GM12878 (cell line): ENCODE measurements at regions not wholly inside any gene's neighbourhood (a gene's known extent, or its start where the extent isn't known, plus 50 kb on each side); places are given as distances from the start of the nearest gene placed in this dataset.

Experiments used
- ATAC-seq: fragments of 200-7000 bp; cut with Tn5 transposase; 3 replicates; pipeline ENCODE4 v1.9.1; 2020; ENCODE audit warnings: mild to moderate bottlenecking, moderate library complexity
- BruUV-seq: library from RNA; stranded (reverse); fragments of 400-500 nt; replicated peaks from 2 replicates; lab custom pipeline; 2021; lab: Mats Ljungman, UMichigan
- CTCF ChIA-PET: fragments of 300-600 bp; sonication (Branson Sonifier 250); formaldehyde crosslinking; extraction: SDS; loops from one replicate; lab custom pipeline; 2021; ENCODE audit warnings: inconsistent platforms; lab: Yijun Ruan, JAX
- POLR2A ChIA-PET: fragments of 350-600 bp; formaldehyde crosslinking; extraction: SDS; loops from one replicate; lab custom pipeline; 2021; ENCODE audit warnings: inconsistent platforms; lab: Charles Lee
- RAD21 ChIA-PET: fragments of 300-600 bp; sonication (Branson Sonifier 250); formaldehyde crosslinking; loops from one replicate; lab custom pipeline; 2023; ENCODE audit warnings: antibody characterized with exemption; ENCODE audit not compliant: unreplicated experiment; lab: Charles Lee
- SMC1A ChIA-PET: fragments of 300-600 bp; sonication (Branson Sonifier 250); formaldehyde crosslinking; loops from one replicate; lab custom pipeline; 2023; ENCODE audit not compliant: unreplicated experiment, uncharacterized antibody; lab: Charles Lee
- DNase-seq: peaks from one replicate; pipeline ENCODE4 v3.0.0-alpha.2; 2011; ENCODE audit warnings: low read depth, low spot score
- FAIRE-seq: peaks from 3 replicates; lab custom pipeline; 2011; peaks lifted over from hg19 to GRCh38; lab: Jason Lieb, UNC
- H2AFZ ChIP-seq: 2 replicates; pipeline ENCODE4 v1.6.0; 2011; ENCODE audit warnings: low read depth, low read length, control low read depth; ENCODE audit not compliant: control insufficient read depth
- H3K27ac ChIP-seq: 2 replicates; pipeline ENCODE4 v1.5.1; 2011; ENCODE audit warnings: control low read depth; ENCODE audit not compliant: control insufficient read depth, insufficient read depth
- H3K27me3 ChIP-seq, 2 experiments: replicated peaks in 1 of 2; 2 replicates each; pipeline versions ENCODE4 v1.6.0 to v1.6.1; 2011; ENCODE audit warnings: low read length in 1 of 2; ENCODE audit not compliant: control insufficient read depth in 2 of 2, insufficient read depth in 2 of 2
- H3K36me3 ChIP-seq, 2 experiments: 2 replicates each; pipeline ENCODE4 v1.5.1; 2011; ENCODE audit warnings: low read length in 1 of 2; ENCODE audit not compliant: control insufficient read depth in 2 of 2, insufficient read depth in 2 of 2
- H3K4me1 ChIP-seq: 2 replicates; pipeline ENCODE4 v1.6.1; 2011; ENCODE audit warnings: mild to moderate bottlenecking, low read length, moderate library complexity, mixed read lengths; ENCODE audit not compliant: control insufficient read depth, insufficient read depth
- H3K4me2 ChIP-seq: 2 replicates; pipeline ENCODE4 v1.6.0; 2011; ENCODE audit warnings: control low read depth; ENCODE audit not compliant: control insufficient read depth, insufficient read depth
- H3K4me3 ChIP-seq: fragments of 200-600 bp; sonication (generic); 2 replicates; pipeline ENCODE4 v1.5.1; 2016
- H3K79me2 ChIP-seq: 2 replicates; pipeline ENCODE4 v1.6.0; 2011; ENCODE audit warnings: low read length; ENCODE audit not compliant: control insufficient read depth, insufficient read depth
- H3K9ac ChIP-seq: 2 replicates; pipeline ENCODE4 v1.8.0; 2011; ENCODE audit warnings: low read length, control low read depth, mixed read lengths; ENCODE audit not compliant: control insufficient read depth, insufficient read depth
- H3K9me3 ChIP-seq: replicated peaks from 3 replicates; pipeline ENCODE4 v1.5.1; 2011; ENCODE audit warnings: mild to moderate bottlenecking, low read length; ENCODE audit not compliant: control insufficient read depth, insufficient read depth
- H4K20me1 ChIP-seq: 2 replicates; pipeline ENCODE4 v1.6.0; 2011; ENCODE audit not compliant: control insufficient read depth, insufficient read depth
- ATF7 ChIP-seq: fragments of 450-650 bp; IDR thresholded peaks from 2 replicates; pipeline ENCODE4 v1.6.1; 2016; ENCODE audit warnings: low read depth, mild to moderate bottlenecking
- BRCA1 ChIP-seq: IDR thresholded peaks from 2 replicates; pipeline ENCODE4 v1.6.1; 2011; ENCODE audit warnings: low read depth, low read length, improper control_type of control experiment
- CBFB ChIP-seq: IDR thresholded peaks from 2 replicates; pipeline ENCODE4 v1.6.1; 2016; ENCODE audit warnings: antibody characterized with exemption, low read depth
- NRF1 ChIP-seq: conservative IDR thresholded peaks from 2 replicates; pipeline ENCODE4 v1.6.1; 2011; ENCODE audit warnings: mild to moderate bottlenecking, low read depth, low read length, improper control_type of control experiment
- PBX3 ChIP-seq: IDR thresholded peaks from 2 replicates; pipeline ENCODE4 v1.6.1; 2011; ENCODE audit warnings: mild to moderate bottlenecking, low read depth, low read length, moderate library complexity; ENCODE audit not compliant: insufficient replicate concordance
- SIN3A ChIP-seq: IDR thresholded peaks from 2 replicates; pipeline ENCODE4 v1.6.1; 2012; ENCODE audit warnings: low read depth, low read length, improper control_type of control experiment
- TBL1XR1 ChIP-seq: IDR thresholded peaks from 2 replicates; pipeline ENCODE4 v1.6.1; 2012; ENCODE audit warnings: low read depth, low read length, improper control_type of control experiment
- USF2 ChIP-seq: IDR thresholded peaks from 2 replicates; pipeline ENCODE4 v1.6.1; 2011; ENCODE audit warnings: low read depth, low read length, improper control_type of control experiment, borderline replicate concordance
- ZNF384 ChIP-seq: IDR thresholded peaks from 2 replicates; pipeline ENCODE4 v1.6.1; 2012; ENCODE audit warnings: low read depth, mild to moderate bottlenecking, low read length, improper control_type of control experiment, borderline replicate concordance
- WGBS: methylation state at CpG from one replicate; pipeline ENCODE4 v1.1.6; 2016; ENCODE audit warnings: low lambda C conversion rate; ENCODE audit not compliant: insufficient replicate concordance, insufficient coverage; ENCODE audit errors: missing lambda C conversion rate; 5-methylcytosine and 5-hydroxymethylcytosine counted together
- in situ Hi-C: fragments of 300-500 bp; cut with MboI; formaldehyde crosslinking; loops from 9 replicates; pipeline ENCODE4 v1.14.3; 2018; ENCODE audit warnings: mixed read lengths
- intact Hi-C: fragments of 100-400 bp; cut with micrococcal nuclease; formaldehyde crosslinking; loops from one replicate; pipeline ENCODE4 v1.14.2; 2022; ENCODE audit not compliant: unreplicated experiment

- Histone ChIP-seq H3K9me3 (no peaks in the 10 kb centered on the region; the same call in 2 of the 3 replicates), H3K27ac (no peak overlapping the region), H4K20me1 (no peaks in the 10 kb centered on the region), H3K27me3 (no peaks in the 10 kb centered on the region), H3K4me1 (peaks cover 6% of the 10 kb centered on the region), H3K4me2 (no peak overlapping the region), H3K36me3 (no peaks in the 10 kb centered on the region), H3K4me3 (no peak overlapping the region), H3K9ac (no peak overlapping the region), H3K79me2 (no peaks in the 10 kb centered on the region), H2AFZ (no peak overlapping the region)
- intact Hi-C loops (no loop called here), in situ Hi-C loops (no loop called here)
- DNase-seq (no peak), FAIRE-seq (no peak), ATAC-seq (no peak)
- RAD21 ChIA-PET = no interaction called here
- SMC1A ChIA-PET = no interaction called here
- TF ChIP-seq CBFB (no peak), ZNF384 (no peak), NRF1 (no peak), SIN3A (no peak), PBX3 (no peak), USF2 (no peak), TBL1XR1 (no peak), ATF7 (no peak), BRCA1 (no peak)
- WGBS = 100% methylated on average over 1 of the region's 1 CpG
- BruUV-seq = no TSS peak
- POLR2A ChIA-PET = no interaction called here
- CTCF ChIA-PET = no interaction called here
Observed at GRCh38 chr9:76557674-76558225, 98.8 kb downstream of the GCNT1 start.
